OCI-LY3 (cell line): ENCODE measurements at regions not wholly inside any gene's neighbourhood (a gene's known extent, or its start where the extent isn't known, plus 50 kb on each side); places are given as distances from the start of the nearest gene placed in this dataset.

Experiments used
- H2AFZ ChIP-seq: fragments of 200-600, 300-600 bp; shearing (Covaris generic); 2 replicates; pipeline ENCODE4 v1.6.0; 2014; ENCODE audit warnings: antibody characterized with exemption, low read depth, low read length
- H3K27ac ChIP-seq: fragments of 200-600, 300-600 bp; sonication (generic); 2 replicates; pipeline ENCODE4 v1.5.1; 2014; ENCODE audit warnings: mild to moderate bottlenecking, low read length, moderate library complexity, mixed read lengths
- H3K27me3 ChIP-seq: fragments of 200-600, 300-600 bp; sonication (generic); 2 replicates; pipeline ENCODE4 v1.6.1; 2014; ENCODE audit warnings: low read depth, low read length, mixed read lengths
- H3K36me3 ChIP-seq: fragments of 200-600, 300-600 bp; sonication (generic); replicated peaks from 2 replicates; pipeline ENCODE3; 2014; ENCODE audit warnings: low read depth, low read length, mixed read lengths
- H3K4me1 ChIP-seq: fragments of 300-600, 200-600 bp; sonication (generic); 2 replicates; pipeline ENCODE4 v1.6.1; 2014; ENCODE audit warnings: low read length, mixed read lengths
- H3K4me2 ChIP-seq: fragments of 200-600, 300-600 bp; sonication (generic); 2 replicates; pipeline ENCODE4 v1.6.1; 2014; ENCODE audit warnings: low read length, mixed read lengths
- H3K4me3 ChIP-seq: fragments of 300-600, 200-600 bp; sonication (generic); 2 replicates; pipeline ENCODE4 v1.5.1; 2014; ENCODE audit warnings: antibody characterized with exemption, mild to moderate bottlenecking, low read length, moderate library complexity
- H3K79me2 ChIP-seq: fragments of 300-600, 200-600 bp; shearing (Covaris generic); 2 replicates; pipeline ENCODE4 v1.6.1; 2014; ENCODE audit warnings: mild to moderate bottlenecking, low read length, mixed read lengths
- H3K9ac ChIP-seq: fragments of 300-600, 200-600 bp; shearing (Covaris generic); 2 replicates; pipeline ENCODE4 v1.6.0; 2014; ENCODE audit warnings: mild to moderate bottlenecking, low read length, moderate library complexity
- H3K9me3 ChIP-seq: fragments of 200-600, 300-600 bp; shearing (Covaris generic); 2 replicates; pipeline ENCODE4 v1.6.1; 2014; ENCODE audit warnings: low read length, mixed read lengths; ENCODE audit not compliant: insufficient read depth
- H4K20me1 ChIP-seq: fragments of 200-600, 300-600 bp; sonication (generic); 2 replicates; pipeline ENCODE4 v1.6.1; 2016; ENCODE audit warnings: low read length, mixed read lengths; ENCODE audit not compliant: insufficient read depth
- EZH2phosphoT487 ChIP-seq: fragments of 200-600 bp; shearing (Covaris generic); IDR thresholded peaks from 2 replicates; pipeline ENCODE4 v1.6.1; 2018; ENCODE audit warnings: antibody characterized with exemption, mixed run types, low read depth
- TF ChIP-seq, protein P1 (sequence below): fragments of 200-600, 300-600 bp; sonication (generic); IDR thresholded peaks from 2 replicates; pipeline ENCODE4 v1.5.1; 2014; ENCODE audit warnings: antibody characterized with exemption, low read length, low read depth

DNA sequence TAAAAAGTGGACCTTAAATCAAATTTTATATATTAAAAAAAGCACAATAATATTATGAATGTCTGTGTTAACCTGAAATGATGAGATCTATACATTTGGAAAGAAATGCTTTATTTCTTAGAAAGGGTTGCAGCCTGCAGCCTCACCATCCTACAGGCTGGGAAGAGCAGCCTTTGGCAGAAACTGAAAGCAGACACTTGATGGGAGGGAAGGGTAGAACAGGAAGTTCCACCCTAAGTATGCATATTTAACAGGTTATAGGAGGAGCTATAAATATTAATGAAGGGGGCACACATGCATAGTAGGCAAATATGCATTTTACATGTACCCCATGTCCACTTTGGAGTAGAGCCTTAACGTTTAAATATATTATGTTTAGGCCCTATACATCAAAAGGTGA, 498.0 kb downstream of the FLRT2 start:
- Histone ChIP-seq H2AFZ (no peak overlapping the region), H3K4me2 (no peak overlapping the region), H3K36me3 (no peaks in the 10 kb centered on the region), H3K27me3 (no peaks in the 10 kb centered on the region), H3K4me3 (no peak overlapping the region), H3K79me2 (no peaks in the 10 kb centered on the region), H3K27ac (no peak overlapping the region), H3K9me3 (no peaks in the 10 kb centered on the region), H3K4me1 (no peaks in the 10 kb centered on the region), H4K20me1 (no peaks in the 10 kb centered on the region), H3K9ac (no peak overlapping the region)
- TF ChIP-seq, protein P1, sequence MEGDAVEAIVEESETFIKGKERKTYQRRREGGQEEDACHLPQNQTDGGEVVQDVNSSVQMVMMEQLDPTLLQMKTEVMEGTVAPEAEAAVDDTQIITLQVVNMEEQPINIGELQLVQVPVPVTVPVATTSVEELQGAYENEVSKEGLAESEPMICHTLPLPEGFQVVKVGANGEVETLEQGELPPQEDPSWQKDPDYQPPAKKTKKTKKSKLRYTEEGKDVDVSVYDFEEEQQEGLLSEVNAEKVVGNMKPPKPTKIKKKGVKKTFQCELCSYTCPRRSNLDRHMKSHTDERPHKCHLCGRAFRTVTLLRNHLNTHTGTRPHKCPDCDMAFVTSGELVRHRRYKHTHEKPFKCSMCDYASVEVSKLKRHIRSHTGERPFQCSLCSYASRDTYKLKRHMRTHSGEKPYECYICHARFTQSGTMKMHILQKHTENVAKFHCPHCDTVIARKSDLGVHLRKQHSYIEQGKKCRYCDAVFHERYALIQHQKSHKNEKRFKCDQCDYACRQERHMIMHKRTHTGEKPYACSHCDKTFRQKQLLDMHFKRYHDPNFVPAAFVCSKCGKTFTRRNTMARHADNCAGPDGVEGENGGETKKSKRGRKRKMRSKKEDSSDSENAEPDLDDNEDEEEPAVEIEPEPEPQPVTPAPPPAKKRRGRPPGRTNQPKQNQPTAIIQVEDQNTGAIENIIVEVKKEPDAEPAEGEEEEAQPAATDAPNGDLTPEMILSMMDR, result no peak
- TF ChIP-seq EZH2phosphoT487, result no peak

DNA sequence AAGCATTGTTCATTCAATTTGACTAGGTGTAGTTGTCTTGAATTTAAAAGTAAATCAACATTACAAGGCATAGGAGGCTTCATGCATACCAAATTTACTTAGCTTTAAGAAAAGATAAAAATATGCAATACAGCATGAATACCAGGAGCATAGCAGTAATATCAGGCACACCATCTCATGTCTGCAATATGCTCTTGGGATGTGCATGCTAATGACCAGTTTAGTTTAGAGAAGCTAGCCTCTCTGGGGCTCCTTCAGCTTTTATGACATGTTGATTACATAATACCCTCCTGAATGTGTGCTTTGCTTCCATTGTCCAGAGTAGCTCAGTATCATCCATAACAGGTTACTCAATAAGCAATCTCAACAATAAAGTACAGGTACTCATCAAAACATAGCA, 497.2 kb downstream of the FLRT2 start:
- no peaks in the 10 kb centered on the region for H3K27me3 ChIP-seq
- no peak overlapping the region for H3K4me3 ChIP-seq
- TF ChIP-seq EZH2phosphoT487, result no peak
- TF ChIP-seq, protein P1, result no peak
- H3K9me3 ChIP-seq, result no peaks in the 10 kb centered on the region
- H3K36me3 ChIP-seq, result no peaks in the 10 kb centered on the region
- H3K4me1 ChIP-seq, result no peaks in the 10 kb centered on the region
- H2AFZ ChIP-seq, result no peak overlapping the region
- no peak overlapping the region for H3K27ac ChIP-seq
- no peaks in the 10 kb centered on the region for H3K79me2 ChIP-seq
- H3K4me2 ChIP-seq, result no peak overlapping the region
- H3K9ac ChIP-seq, result no peak overlapping the region
- no peaks in the 10 kb centered on the region for H4K20me1 ChIP-seq

DNA sequence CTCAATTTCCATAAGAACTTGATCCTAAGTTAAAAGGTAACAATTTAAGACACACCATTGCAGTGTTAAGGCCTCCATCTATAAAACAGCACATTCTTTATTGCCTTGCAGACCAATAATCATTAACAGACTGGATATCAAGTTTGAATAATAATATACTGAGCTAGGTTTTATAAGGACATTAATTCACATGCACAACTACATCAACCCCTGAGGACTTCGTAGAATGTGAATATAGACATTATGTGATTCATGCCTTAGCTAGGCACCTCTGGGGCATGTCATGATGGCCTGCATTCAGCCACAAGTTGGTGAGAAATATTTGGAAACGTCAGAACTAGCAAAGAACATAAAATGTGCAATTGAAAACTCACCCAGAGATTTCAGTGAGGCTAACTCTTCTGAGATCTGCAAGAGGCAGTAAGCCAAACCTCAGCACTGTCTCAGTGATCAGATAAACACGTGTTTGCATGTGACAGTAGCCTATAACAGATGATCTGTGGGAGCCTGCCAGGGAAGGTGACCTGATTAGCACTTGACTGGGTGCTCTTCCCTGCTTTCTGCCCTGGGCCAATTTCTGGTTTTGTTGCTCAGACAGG, 492.2 kb downstream of the FLRT2 start:
- Histone ChIP-seq H3K36me3 (no peaks in the 10 kb centered on the region), H3K4me3 (no peak overlapping the region), H3K79me2 (no peaks in the 10 kb centered on the region), H3K4me1 (no peaks in the 10 kb centered on the region), H3K27me3 (no peaks in the 10 kb centered on the region), H4K20me1 (no peaks in the 10 kb centered on the region), H3K9me3 (no peaks in the 10 kb centered on the region), H3K27ac (no peak overlapping the region), H3K9ac (no peak overlapping the region), H3K4me2 (no peak overlapping the region), H2AFZ (no peak overlapping the region)
- TF ChIP-seq EZH2phosphoT487, result no peak
- TF ChIP-seq, protein P1, result no peak

DNA sequence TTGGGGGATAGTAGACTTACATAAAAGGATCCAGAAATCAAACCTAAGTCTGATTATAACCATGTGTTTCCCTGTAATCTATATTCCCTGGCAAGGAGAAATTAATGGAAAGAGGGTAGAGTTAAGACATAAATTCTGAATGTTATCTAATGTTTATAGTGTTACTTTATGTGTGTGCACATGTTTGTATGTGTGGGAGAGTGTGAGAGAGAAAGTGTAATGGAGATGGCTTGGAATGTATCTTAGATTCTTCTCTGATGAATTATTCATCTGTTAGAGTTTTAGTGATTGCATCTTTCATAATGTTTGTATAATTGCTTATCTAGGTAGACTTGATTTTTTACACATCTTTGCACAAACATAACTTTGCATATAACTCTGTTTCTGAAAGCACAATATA, 490.9 kb downstream of the FLRT2 start:
- no peak overlapping the region for H2AFZ ChIP-seq
- no peaks in the 10 kb centered on the region for H3K4me1 ChIP-seq
- no peak overlapping the region for H3K9ac ChIP-seq
- no peak overlapping the region for H3K4me3 ChIP-seq
- no peak overlapping the region for H3K27ac ChIP-seq
- no peaks in the 10 kb centered on the region for H3K9me3 ChIP-seq
- H3K36me3 ChIP-seq, result no peaks in the 10 kb centered on the region
- no peaks in the 10 kb centered on the region for H4K20me1 ChIP-seq
- H3K27me3 ChIP-seq, result no peaks in the 10 kb centered on the region
- no peak for TF ChIP-seq EZH2phosphoT487
- TF ChIP-seq, protein P1, result no peak
- no peaks in the 10 kb centered on the region for H3K79me2 ChIP-seq
- H3K4me2 ChIP-seq, result no peak overlapping the region
